ENCODE measurements at regions not wholly inside any gene's neighbourhood (a gene's known extent, or its start where the extent isn't known, plus 50 kb on each side); places are given as distances from the start of the nearest gene placed in this dataset.

- TF ChIP-seq STAT5B (CRISPR knock-in tag; IDR thresholded peaks at IDR 0.05), result no peak
- no peak for TF ChIP-seq MAX (CRISPR knock-in tag; IDR thresholded peaks at IDR 0.05)
- no peak for TF ChIP-seq KLF6 (CRISPR knock-in tag; IDR thresholded peaks at IDR 0.05; ENCODE audit: borderline replicate concordance)
- no peak for TF ChIP-seq SIN3A (IDR thresholded peaks at IDR 0.05; ENCODE audit: borderline replicate concordance in 2 of 2, control insufficient read depth in 1 of 2, low read depth in 2 of 2, low read length in 2 of 2)
- TF ChIP-seq TCF7L2 (IDR thresholded peaks at IDR 0.05; ENCODE audit: low read depth, low read length), result no peak
- TF ChIP-seq RCOR1 (IDR thresholded peaks at IDR 0.05; ENCODE audit: borderline replicate concordance in 1 of 2, low read depth in 2 of 2, low read length in 2 of 2), result no peak
- TF ChIP-seq CTCF (IDR thresholded peaks at IDR 0.05 in 2 of 3, conservative IDR thresholded peaks at IDR 0.05 in 1 of 3; ENCODE audit: insufficient read depth in 2 of 3, low read depth in 1 of 3, low read length in 3 of 3), result no peak
- no peak for TF ChIP-seq CBX2 (IDR thresholded peaks at IDR 0.05; ENCODE audit: insufficient read depth, low read length, poor library complexity, severe bottlenecking)
- TF ChIP-seq CHD2 (IDR thresholded peaks at IDR 0.05; ENCODE audit: low read depth, low read length), result no peak
- TF ChIP-seq ZNF780A (CRISPR knock-in tag; IDR thresholded peaks at IDR 0.05), result no peak
- no peak for TF ChIP-seq ATF2 (CRISPR knock-in tag; IDR thresholded peaks at IDR 0.05)
- no peak for TF ChIP-seq HNRNPLL (IDR thresholded peaks at IDR 0.05; ENCODE audit: low read depth, low read length, poor library complexity, severe bottlenecking)
Observed at GRCh38 chr13:85997587-85997986, 198.4 kb upstream of the SLITRK6 start.

All from K562 (cell line).